ENCODE measurements at regions not wholly inside any gene's neighbourhood (a gene's known extent, or its start where the extent isn't known, plus 50 kb on each side); places are given as distances from the start of the nearest gene placed in this dataset.
"Not testable (repeated sequence)": the region's sequence is repeated elsewhere in the genome, so short reads cannot be mapped to it uniquely, and the experiment has no call there.

GRCh38 chr6:21773576-21773968 lies 180.0 kb downstream of the SOX4 start:
- DNase-seq = no peak

- DNase-seq = no peak
Observed at GRCh38 chr6:21777846-21778245, 184.3 kb downstream of the SOX4 start.

- DNase-seq = no peak
Observed at GRCh38 chr6:21780141-21780540, 186.6 kb downstream of the SOX4 start.

GRCh38 chr6:21780679-21781078 lies 187.1 kb downstream of the SOX4 start:
- DNase-seq = no peak

- no peak for DNase-seq
Observed at GRCh38 chr6:21781128-21781527, 187.6 kb downstream of the SOX4 start.

GRCh38 chr6:21785164-21785563 lies 191.6 kb downstream of the SOX4 start:
- DNase-seq = no peak

GRCh38 chr6:21791056-21791455 lies 197.5 kb downstream of the SOX4 start:
- DNase-seq = no peak

- DNase-seq = no peak
Observed at GRCh38 chr6:21791581-21791980, 198.0 kb downstream of the SOX4 start.

- DNase-seq = no peak
Observed at GRCh38 chr6:21792177-21792576, 198.6 kb downstream of the SOX4 start.

GRCh38 chr6:21796979-21797378 lies 203.4 kb downstream of the SOX4 start:
- not testable (repeated sequence) for DNase-seq

- DNase-seq = no peak
Observed at GRCh38 chr6:21798468-21798867, 204.9 kb downstream of the SOX4 start.

- no peak for DNase-seq
Observed at GRCh38 chr6:21800330-21800729, 206.8 kb downstream of the SOX4 start.

GRCh38 chr6:21800948-21801438 lies 207.4 kb downstream of the SOX4 start:
- no peak for DNase-seq

GRCh38 chr6:21801446-21802174 lies 208.1 kb downstream of the SOX4 start:
- no peak for DNase-seq

- DNase-seq = no peak
Observed at GRCh38 chr6:21802175-21802822, 208.7 kb downstream of the SOX4 start.

- no peak for DNase-seq
Observed at GRCh38 chr6:21804941-21805610, 211.5 kb downstream of the SOX4 start.

- DNase-seq = no peak
Observed at GRCh38 chr6:21807299-21808044, 213.9 kb downstream of the SOX4 start.

- DNase-seq = no peak
Observed at GRCh38 chr6:21808045-21808470, 214.5 kb downstream of the SOX4 start.

- DNase-seq = no peak
Observed at GRCh38 chr6:21808551-21809242, 215.1 kb downstream of the SOX4 start.

- DNase-seq = no peak
Observed at GRCh38 chr6:21811484-21811883, 217.9 kb downstream of the SOX4 start.

- no peak for DNase-seq
Observed at GRCh38 chr6:21816231-21816630, 222.7 kb downstream of the SOX4 start.

GRCh38 chr6:21820442-21820841 lies 226.9 kb downstream of the SOX4 start:
- no peak for DNase-seq

- DNase-seq = no peak
Observed at GRCh38 chr6:21823371-21823770, 229.8 kb downstream of the SOX4 start.

Data from NCI-H1930 (cell line).